Activated T-helper 2 cell treated with anti-CD3 and anti-CD28 coated beads, Interferon-gamma antibody, Interleukin-2, Interleukin-4, amounts not matched to agents 10 μg/mL and 5 μg/mL and 100 μg/mL, durations not matched to agents 14 hours and 24 hours and 36 hours (primary cell): ENCODE measurements at regions not wholly inside any gene's neighbourhood (a gene's known extent, or its start where the extent isn't known, plus 50 kb on each side); places are given as distances from the start of the nearest gene placed in this dataset.
"Not testable (repeated sequence)": the region's sequence is repeated elsewhere in the genome, so short reads cannot be mapped to it uniquely, and the experiment has no call there.

Experiments
- DNase-seq: peaks from one replicate; pipeline ENCODE4 v3.0.0; 2021; ENCODE audit warnings: low spot score
- H3K27ac Mint-ChIP-seq: one replicate; pipeline ENCODE4 v1.8.0; 2021; ENCODE audit warnings: mixed read lengths
- H3K27me3 Mint-ChIP-seq: one replicate; pipeline ENCODE4 v1.8.0; 2021; ENCODE audit warnings: low read depth, mixed read lengths
- H3K36me3 Mint-ChIP-seq: one replicate; pipeline ENCODE4 v1.8.0; 2021; ENCODE audit warnings: low read depth, mixed read lengths
- H3K4me1 Mint-ChIP-seq: one replicate; pipeline ENCODE4 v1.8.0; 2021; ENCODE audit warnings: low read depth, mixed read lengths
- H3K4me3 Mint-ChIP-seq: one replicate; pipeline ENCODE4 v1.8.0; 2021; ENCODE audit warnings: low read depth, mild to moderate bottlenecking, moderate library complexity, mixed read lengths
- H3K9me3 Mint-ChIP-seq: one replicate; pipeline ENCODE4 v1.8.0; 2021; ENCODE audit warnings: mixed read lengths
- intact Hi-C: fragments of 100-400 bp; cut with micrococcal nuclease; formaldehyde crosslinking; loops from one replicate; pipeline ENCODE4 v1.15.1; 2023

- H3K27ac Mint-ChIP-seq, result no peak overlapping the region
- no peaks in the 10 kb centered on the region for H3K36me3 Mint-ChIP-seq
- no peak for DNase-seq
- H3K4me3 Mint-ChIP-seq, result no peak overlapping the region
- H3K9me3 Mint-ChIP-seq, result peaks cover 11% of the 10 kb centered on the region
- no peaks in the 10 kb centered on the region for H3K27me3 Mint-ChIP-seq
- no peaks in the 10 kb centered on the region for H3K4me1 Mint-ChIP-seq
- intact Hi-C loops, result no loop called here
These were observed 431.2 kb upstream of the SLC10A2 start for GRCh38 chr13:103497404-103497803.

GRCh38 chr13:103487841-103488240 lies 421.6 kb upstream of the SLC10A2 start:
- no peak for DNase-seq

GRCh38 chr13:103473081-103473480 lies 406.9 kb upstream of the SLC10A2 start:
- Mint-ChIP-seq H3K9me3 (peaks cover 4% of the 10 kb centered on the region), H3K27me3 (no peaks in the 10 kb centered on the region), H3K4me3 (no peak overlapping the region), H3K4me1 (no peaks in the 10 kb centered on the region), H3K36me3 (no peaks in the 10 kb centered on the region), H3K27ac (no peak overlapping the region)
- intact Hi-C loops, result no loop called here
- DNase-seq, result no peak

More at GRCh38 chr13:103487841-103488240, 421.6 kb upstream of the SLC10A2 start:
- intact Hi-C loops, result no loop called here
- Mint-ChIP-seq H3K27me3 (no peaks in the 10 kb centered on the region), H3K27ac (no peak overlapping the region), H3K4me3 (no peak overlapping the region), H3K4me1 (no peaks in the 10 kb centered on the region), H3K36me3 (no peaks in the 10 kb centered on the region), H3K9me3 (peaks cover 9% of the 10 kb centered on the region)

GRCh38 chr13:103471896-103472295 lies 405.7 kb upstream of the SLC10A2 start:
- H3K9me3 Mint-ChIP-seq, result peaks cover 1% of the 10 kb centered on the region
- H3K36me3 Mint-ChIP-seq, result no peaks in the 10 kb centered on the region
- H3K4me1 Mint-ChIP-seq, result no peaks in the 10 kb centered on the region
- no peak overlapping the region for H3K27ac Mint-ChIP-seq
- no peak overlapping the region for H3K4me3 Mint-ChIP-seq
- intact Hi-C loops, result no loop called here
- no peak for DNase-seq
- no peaks in the 10 kb centered on the region for H3K27me3 Mint-ChIP-seq

DNA sequence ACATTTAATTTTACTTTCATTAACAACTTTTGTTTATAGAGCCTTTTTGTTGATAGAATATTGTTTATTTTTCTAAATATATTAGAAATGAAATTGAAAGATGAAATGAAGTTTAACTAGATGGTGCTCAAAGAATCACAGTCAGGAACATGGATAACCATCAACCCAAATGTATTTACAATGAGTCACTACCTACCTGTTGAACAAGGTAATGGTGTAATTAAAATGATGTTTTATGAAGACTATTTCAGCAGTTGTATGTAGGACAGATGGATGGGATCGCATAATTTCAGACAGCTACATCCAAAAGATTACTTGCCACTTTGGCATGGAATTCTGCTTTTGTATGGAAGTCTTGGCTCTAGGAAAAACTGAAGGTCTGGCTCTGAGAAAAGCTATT lies 403.6 kb upstream of the SLC10A2 start:
- Mint-ChIP-seq H3K4me3 (no peak overlapping the region), H3K36me3 (no peaks in the 10 kb centered on the region), H3K9me3 (no peaks in the 10 kb centered on the region), H3K4me1 (no peaks in the 10 kb centered on the region), H3K27ac (no peak overlapping the region), H3K27me3 (no peaks in the 10 kb centered on the region)
- intact Hi-C loops, result no loop called here
- no peak for DNase-seq

DNA sequence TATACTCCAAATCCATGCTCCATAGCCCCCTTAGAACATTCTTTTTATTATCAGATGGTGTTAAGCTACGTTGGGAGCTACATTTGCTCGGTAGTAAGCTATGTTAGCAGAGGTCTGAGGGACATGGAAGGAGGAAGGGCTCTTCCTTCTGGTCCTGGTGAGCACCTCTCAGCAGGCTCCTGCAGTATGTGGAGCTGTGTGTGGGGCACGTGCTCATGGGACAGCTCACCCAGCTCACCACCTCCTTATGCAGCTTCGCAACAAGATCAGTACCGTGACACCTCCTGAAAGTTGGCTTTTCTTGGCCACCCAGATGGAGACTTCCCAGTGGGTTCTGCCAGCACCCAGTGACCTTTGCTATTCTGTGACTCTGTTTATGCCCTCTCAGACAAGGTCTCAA lies 400.5 kb upstream of the SLC10A2 start:
- no peak overlapping the region for H3K27ac Mint-ChIP-seq
- intact Hi-C loops, result no loop called here
- no peaks in the 10 kb centered on the region for H3K4me1 Mint-ChIP-seq
- no peak overlapping the region for H3K4me3 Mint-ChIP-seq
- no peaks in the 10 kb centered on the region for H3K9me3 Mint-ChIP-seq
- no peak for DNase-seq
- H3K36me3 Mint-ChIP-seq, result no peaks in the 10 kb centered on the region
- no peaks in the 10 kb centered on the region for H3K27me3 Mint-ChIP-seq

DNA sequence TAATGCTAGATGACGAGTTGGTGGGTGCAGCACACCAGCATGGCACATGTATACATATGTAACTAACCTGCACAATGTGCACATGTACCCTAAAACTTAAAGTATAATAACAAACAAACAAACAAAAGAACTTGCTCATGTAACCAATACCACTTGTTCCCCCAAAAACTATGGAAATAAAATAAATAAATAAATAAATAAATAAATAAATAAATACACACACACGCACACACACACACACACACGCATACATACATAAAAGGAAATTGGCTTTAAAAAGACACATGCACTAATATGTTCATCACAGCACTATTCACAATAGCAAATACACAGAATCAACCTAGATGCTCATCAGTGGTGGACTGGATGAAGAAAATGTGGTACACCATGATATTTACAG lies 394.0 kb upstream of the SLC10A2 start:
- H3K4me1 Mint-ChIP-seq, H3K27ac Mint-ChIP-seq, H3K4me3 Mint-ChIP-seq, intact Hi-C loops, H3K9me3 Mint-ChIP-seq, DNase-seq, H3K36me3 Mint-ChIP-seq, H3K27me3 Mint-ChIP-seq: not testable (repeated sequence)

DNA sequence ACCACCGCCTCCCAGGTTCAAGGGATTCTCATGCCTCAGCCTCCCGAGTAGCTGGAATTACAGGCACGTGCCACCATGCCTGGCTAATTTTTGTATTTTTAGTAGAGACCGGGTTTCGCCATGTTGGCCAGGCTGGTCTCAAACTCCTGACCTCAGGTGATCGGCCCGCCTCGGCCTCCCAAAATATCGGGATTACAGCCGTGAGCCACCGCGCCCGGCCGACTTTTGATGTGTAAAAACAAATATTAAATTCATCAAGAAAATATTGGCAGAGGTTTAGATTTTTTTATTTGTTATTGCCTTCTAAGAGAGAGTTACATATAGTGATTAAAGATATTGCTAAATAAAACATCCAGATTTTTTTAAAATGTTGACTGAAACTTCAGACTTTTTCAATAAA lies 390.8 kb upstream of the SLC10A2 start:
- H3K36me3 Mint-ChIP-seq, intact Hi-C loops, H3K27me3 Mint-ChIP-seq, H3K9me3 Mint-ChIP-seq, H3K27ac Mint-ChIP-seq, DNase-seq, H3K4me1 Mint-ChIP-seq, H3K4me3 Mint-ChIP-seq: not testable (repeated sequence)

GRCh38 chr13:103451656-103452055 lies 385.4 kb upstream of the SLC10A2 start:
- Mint-ChIP-seq H3K27me3 (no peaks in the 10 kb centered on the region), H3K9me3 (no peaks in the 10 kb centered on the region), H3K4me1 (no peaks in the 10 kb centered on the region), H3K36me3 (no peaks in the 10 kb centered on the region), H3K27ac (no peak overlapping the region), H3K4me3 (no peak overlapping the region)
- DNase-seq, result no peak
- intact Hi-C loops, result no loop called here

DNA sequence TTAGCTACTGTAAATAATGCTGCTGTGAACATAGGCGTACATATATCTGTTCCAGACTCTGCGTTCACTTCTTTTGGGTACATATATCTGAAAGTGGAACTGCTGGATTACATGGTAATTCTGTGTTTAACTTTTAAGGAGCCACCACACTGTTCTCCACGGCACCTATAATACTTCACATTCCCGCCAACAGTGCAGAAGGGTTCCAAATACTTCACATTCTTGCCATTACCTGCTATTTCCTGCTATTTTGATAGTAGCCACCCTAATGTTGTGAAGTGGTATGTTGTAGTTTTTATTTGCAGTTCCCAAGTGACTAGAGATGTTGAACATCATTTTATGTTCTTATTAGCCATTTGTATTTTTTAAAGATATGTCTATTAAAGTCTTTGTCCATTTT lies 377.4 kb upstream of the SLC10A2 start:
- Mint-ChIP-seq H3K27ac (no peak overlapping the region), H3K9me3 (peaks cover 12% of the 10 kb centered on the region), H3K27me3 (no peaks in the 10 kb centered on the region), H3K4me1 (no peaks in the 10 kb centered on the region), H3K4me3 (no peak overlapping the region), H3K36me3 (no peaks in the 10 kb centered on the region)
- DNase-seq, result no peak
- intact Hi-C loops, result no loop called here

DNA sequence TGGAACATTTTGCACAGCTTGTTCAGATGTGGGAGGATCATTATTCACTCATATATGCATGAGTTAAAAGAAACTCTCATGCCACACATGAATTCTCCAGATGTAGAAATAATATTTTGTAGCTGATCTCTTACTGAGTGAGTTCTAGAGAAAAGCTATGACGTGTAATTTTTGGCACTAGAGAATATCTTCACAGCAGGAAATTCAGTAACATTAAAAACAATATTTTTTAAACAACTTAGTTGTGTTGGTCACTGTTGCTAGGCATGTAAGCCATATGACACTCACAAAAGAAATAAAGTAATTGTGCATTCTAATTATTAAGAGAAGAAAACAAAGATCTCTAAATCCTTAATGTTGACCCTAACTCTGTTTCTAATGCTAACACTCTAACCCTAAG lies 371.4 kb upstream of the SLC10A2 start:
- Mint-ChIP-seq H3K36me3 (no peaks in the 10 kb centered on the region), H3K9me3 (peaks cover 6% of the 10 kb centered on the region), H3K27me3 (no peaks in the 10 kb centered on the region), H3K27ac (no peak overlapping the region), H3K4me1 (no peaks in the 10 kb centered on the region), H3K4me3 (no peak overlapping the region)
- DNase-seq, result no peak
- intact Hi-C loops, result no loop called here

GRCh38 chr13:103436057-103436654 lies 369.9 kb upstream of the SLC10A2 start:
- Mint-ChIP-seq H3K27me3 (no peaks in the 10 kb centered on the region), H3K9me3 (peaks cover 2% of the 10 kb centered on the region), H3K27ac (no peak overlapping the region), H3K36me3 (no peaks in the 10 kb centered on the region), H3K4me1 (no peaks in the 10 kb centered on the region), H3K4me3 (no peak overlapping the region)
- intact Hi-C loops, result no loop called here
- DNase-seq, result no peak

DNA sequence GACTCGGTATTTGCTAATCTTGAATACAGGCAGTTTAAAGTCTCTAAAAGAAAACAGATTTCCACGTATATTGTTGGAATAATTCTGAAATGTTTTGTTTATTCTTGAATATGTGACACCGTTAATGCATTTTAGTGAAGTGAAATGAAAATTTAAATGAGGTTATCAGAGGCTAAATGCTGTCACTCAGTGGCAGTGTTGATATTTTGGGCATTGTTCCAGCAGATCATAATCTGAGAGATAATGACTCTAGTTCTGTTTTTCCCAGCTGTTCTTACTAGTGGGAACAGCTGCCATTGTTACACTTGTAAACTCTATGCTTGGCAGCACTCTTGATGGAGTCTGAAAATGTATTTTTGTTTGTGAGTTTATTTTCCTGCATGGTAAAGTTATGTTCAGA lies 365.6 kb upstream of the SLC10A2 start:
- intact Hi-C loops, result no loop called here
- H3K4me3 Mint-ChIP-seq, result no peak overlapping the region
- H3K27me3 Mint-ChIP-seq, result no peaks in the 10 kb centered on the region
- no peaks in the 10 kb centered on the region for H3K4me1 Mint-ChIP-seq
- no peaks in the 10 kb centered on the region for H3K36me3 Mint-ChIP-seq
- H3K27ac Mint-ChIP-seq, result no peak overlapping the region
- H3K9me3 Mint-ChIP-seq, result no peaks in the 10 kb centered on the region
- DNase-seq, result no peak

GRCh38 chr13:103430368-103430767 lies 364.2 kb upstream of the SLC10A2 start:
- intact Hi-C loops, result no loop called here
- no peak for DNase-seq
- Mint-ChIP-seq H3K36me3 (no peaks in the 10 kb centered on the region), H3K27ac (no peak overlapping the region), H3K9me3 (no peaks in the 10 kb centered on the region), H3K4me1 (no peaks in the 10 kb centered on the region), H3K27me3 (no peaks in the 10 kb centered on the region), H3K4me3 (no peak overlapping the region)
